ENCODE measurements at regions not wholly inside any gene's neighbourhood (a gene's known extent, or its start where the extent isn't known, plus 50 kb on each side); places are given as distances from the start of the nearest gene placed in this dataset.
"Not testable (repeated sequence)": the region's sequence is repeated elsewhere in the genome, so short reads cannot be mapped to it uniquely, and the experiment has no call there.

DNA sequence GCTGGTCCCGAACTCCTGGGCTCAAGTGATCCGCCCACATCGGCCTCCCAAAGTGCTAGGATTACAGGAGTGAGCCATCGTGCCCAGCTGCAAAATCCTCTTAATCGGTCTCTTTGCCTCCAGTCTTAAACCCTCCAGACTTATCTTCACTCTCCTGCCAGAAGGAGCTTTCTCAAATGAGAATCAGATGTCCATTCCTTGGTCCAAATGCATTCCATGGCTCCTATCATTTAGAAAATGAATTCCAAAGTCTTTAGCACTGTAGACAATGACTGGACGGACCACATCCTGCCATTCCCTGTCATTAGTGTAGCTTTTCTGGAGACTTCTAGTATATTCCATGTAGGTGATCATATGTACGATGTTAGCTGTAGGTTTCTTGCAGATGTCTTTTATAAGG lies 141.9 kb downstream of the ID4 start:
- DNase-seq = no peak

- DNase-seq = no peak
Measured at GRCh38 chr6:19979986-19980385, 142.8 kb downstream of the ID4 start.

DNA sequence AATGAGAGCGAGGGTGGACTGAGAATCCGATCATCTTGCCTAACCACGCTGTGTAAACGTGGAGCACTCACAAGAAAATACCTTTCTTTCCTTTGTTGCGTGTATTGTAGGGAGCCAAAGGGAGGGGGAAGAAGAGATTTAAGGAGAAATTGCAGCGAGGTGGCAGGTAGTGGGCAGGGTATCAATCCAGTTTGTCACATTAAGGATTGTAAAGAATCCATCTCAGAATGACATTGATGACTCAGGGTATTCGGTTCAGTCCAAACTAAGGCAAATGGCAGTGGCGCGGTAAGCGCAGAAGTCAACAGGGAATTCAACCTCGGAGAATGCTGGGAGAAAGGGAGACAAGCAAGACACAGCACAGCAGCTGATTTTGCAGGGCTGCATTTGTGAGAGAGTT lies 146.2 kb downstream of the ID4 start:
- no peak for DNase-seq

- DNase-seq = no peak
Measured at GRCh38 chr6:19986691-19987438, 149.7 kb downstream of the ID4 start.

DNA sequence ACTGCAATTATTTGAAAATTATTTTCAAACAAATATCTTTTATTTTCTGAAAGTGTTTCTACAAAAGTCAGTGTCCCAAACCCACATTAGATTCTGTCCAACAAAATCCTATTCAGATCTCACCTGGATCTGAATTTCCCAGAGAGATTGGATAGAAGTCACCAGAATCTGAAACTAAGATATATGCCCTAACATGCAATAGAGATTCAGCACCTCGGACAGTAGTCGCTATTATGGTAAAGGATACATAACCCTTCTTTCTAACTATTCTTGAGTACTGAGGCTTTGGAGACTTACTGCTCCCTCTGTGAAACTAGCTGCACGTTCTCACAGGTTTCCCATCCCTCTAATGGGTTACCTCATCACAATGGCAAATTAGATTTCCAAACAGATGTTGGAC lies 151.4 kb downstream of the ID4 start:
- DNase-seq = no peak

GRCh38 chr6:19991176-19991575 lies 154.0 kb downstream of the ID4 start:
- no peak for DNase-seq

GRCh38 chr6:19994909-19995308 lies 157.7 kb downstream of the ID4 start:
- no peak for DNase-seq

GRCh38 chr6:19995575-19996257 lies 158.5 kb downstream of the ID4 start:
- DNase-seq = peak; percentile 3

DNA sequence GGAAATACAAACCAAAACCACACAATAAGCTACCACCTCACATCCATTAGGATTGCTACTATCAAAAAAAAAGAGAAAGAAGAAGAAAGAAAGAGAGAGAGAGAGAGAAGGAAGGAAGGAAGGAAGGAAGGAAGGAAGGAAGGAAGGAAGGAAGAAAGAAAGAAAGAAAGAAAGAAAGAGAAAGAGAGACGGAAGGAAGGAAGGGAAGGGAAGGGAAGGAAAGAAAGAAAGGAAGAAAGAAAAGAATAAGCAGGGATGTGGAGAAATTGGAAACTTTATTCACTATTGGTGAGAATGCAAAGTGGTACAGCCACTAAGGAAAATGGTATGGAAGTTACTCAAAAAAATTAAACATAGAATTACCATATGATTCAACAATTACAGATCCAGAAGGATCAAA lies 159.9 kb downstream of the ID4 start:
- no peak for DNase-seq

- DNase-seq = no peak
Measured at GRCh38 chr6:19998541-19998940, 161.4 kb downstream of the ID4 start.

DNA sequence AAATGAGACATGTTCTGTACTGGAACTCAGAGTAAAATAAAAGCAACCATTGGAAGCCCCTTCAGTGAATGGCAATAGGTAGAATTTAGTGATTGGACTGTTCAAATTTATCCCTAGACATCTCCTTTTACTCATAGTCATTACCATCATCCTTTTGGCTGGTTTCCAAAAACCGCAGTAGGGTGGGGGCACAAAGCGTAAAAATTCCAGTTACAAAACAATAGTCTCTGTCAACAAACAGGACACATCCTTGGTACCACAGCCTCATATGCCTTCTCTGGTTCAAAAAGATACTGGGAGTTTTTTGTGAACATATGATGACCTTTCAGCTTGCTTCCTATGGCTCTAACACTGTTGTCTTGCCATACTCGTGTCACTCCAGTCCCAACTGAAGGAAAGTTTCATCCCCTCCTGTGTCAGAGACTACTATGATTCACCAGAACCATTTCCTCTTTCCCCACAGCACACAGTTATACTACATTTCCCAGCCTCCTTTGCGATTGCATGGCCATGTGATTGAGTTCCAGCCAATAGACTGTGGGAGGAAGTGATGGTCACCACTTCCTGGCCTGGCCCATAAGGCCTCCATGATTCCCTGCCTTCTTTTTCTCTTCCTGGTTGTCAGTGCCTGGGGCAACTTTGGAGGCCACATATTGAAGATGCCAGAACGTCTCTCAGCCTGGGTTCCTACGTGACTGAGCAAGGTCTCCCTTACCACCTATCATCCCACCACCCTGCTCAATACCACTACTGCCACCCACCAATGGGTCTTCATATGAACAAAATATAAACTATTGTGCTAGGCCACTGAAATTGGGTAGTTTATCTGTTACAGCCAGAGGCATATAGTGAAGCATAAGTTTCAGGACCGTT lies 162.4 kb downstream of the ID4 start:
- no peak for DNase-seq

GRCh38 chr6:20001286-20001685 lies 164.1 kb downstream of the ID4 start:
- no peak for DNase-seq

- no peak for DNase-seq
Measured at GRCh38 chr6:20006037-20006436, 168.9 kb downstream of the ID4 start.

DNA sequence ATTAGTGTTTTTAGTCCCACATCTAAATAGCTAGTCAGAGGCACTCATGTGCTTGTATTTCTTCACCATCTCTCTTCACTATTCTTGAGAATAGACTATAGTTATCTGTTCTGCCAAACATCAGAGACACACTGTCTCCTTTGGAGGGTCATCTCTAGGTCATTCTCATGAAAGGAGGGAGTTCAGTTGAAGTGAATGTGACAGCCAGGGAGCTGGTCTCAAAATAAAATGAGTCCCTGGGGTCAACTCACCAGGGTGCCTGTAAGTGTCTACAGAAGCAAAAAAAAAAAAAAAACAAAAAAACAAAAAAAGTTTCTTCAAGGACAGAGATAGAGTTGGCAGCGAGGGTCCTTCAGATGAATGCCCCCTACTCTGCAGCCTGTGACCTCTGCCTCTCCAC lies 171.0 kb downstream of the ID4 start:
- no peak for DNase-seq

GRCh38 chr6:20013066-20013861 lies 176.1 kb downstream of the ID4 start:
- no peak for DNase-seq

GRCh38 chr6:20014508-20014907 lies 177.3 kb downstream of the ID4 start:
- DNase-seq = no peak

GRCh38 chr6:20020526-20020925 lies 183.4 kb downstream of the ID4 start:
- no peak for DNase-seq

GRCh38 chr6:20021795-20022194 lies 184.6 kb downstream of the ID4 start:
- DNase-seq = no peak

DNA sequence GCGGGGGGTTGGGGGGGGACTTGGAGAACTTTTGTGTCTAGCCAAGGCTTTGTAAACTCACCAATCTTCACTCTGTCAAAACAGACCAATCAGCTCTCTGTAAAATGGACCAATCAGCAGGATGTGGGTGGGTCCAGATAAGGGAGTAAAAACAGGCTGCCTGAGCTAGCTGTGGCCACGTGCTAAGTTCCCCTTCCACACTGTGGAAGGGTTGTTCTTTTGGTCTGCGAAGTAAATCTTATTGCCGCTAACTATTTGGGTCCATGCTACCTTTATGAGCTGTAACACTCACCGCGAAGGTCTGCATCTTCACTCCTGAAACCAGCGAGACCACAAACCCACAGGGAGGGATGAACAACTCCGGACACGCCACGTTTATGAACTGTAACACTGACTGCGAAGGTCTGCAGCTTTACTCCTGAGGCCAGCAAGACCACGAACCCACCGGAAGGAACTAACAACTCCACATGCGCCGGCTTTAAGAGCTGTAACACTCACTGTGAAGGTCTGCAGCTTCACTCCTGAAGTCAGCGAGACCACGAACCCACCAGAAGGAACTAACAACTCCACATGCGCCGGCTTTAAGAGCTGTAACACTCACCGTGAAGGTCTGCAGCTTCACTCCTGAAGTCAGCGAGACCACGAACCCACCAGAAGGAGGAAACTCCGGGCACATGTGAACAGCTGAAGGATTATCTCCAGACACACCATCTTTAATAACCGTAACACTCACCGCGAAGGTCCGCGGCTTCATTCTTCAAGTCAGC lies 186.6 kb downstream of the ID4 start:
- not testable (repeated sequence) for DNase-seq

DNA sequence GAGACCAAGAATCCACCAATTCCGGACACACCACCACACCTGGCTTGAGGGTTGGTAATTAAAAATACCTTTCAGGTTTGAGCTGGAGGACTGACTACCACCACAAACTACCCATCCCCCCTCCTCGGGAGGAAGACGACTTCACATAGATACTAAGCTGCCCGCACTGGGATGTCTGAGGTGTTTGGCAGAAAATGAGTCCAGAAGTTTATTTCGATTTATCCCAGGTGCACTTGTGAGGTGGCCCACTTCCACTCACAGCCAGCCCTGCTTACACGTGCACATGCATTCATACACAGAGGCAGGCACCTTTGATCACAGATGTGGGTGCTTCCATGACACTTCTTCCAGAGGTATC lies 187.1 kb downstream of the ID4 start:
- DNase-seq = no peak

- no peak for DNase-seq
Measured at GRCh38 chr6:20024978-20025377, 187.3 kb downstream of the MBOAT1 start.

DNA sequence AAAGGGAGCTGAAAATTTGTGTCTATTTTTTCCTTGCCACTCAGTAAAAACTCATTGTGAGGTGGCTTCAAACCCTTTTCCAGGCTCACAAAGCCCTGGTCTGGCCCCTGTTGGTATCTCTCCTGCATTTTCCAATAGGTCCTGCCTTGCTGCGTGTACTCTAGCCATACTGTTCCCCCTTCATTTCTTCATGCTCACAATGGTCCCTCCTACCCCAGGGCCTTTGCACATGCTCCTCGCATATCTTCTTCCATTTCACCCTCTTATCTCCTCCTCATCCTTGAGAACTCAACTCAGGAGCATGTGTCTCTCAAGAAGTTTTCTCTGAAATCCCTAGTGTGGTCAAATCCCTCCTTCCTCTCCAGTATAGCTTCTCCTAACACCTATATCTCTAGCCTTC lies 186.6 kb downstream of the MBOAT1 start:
- no peak for DNase-seq
